ENCODE measurements at regions not wholly inside any gene's neighbourhood (a gene's known extent, or its start where the extent isn't known, plus 50 kb on each side); places are given as distances from the start of the nearest gene placed in this dataset.

DNA sequence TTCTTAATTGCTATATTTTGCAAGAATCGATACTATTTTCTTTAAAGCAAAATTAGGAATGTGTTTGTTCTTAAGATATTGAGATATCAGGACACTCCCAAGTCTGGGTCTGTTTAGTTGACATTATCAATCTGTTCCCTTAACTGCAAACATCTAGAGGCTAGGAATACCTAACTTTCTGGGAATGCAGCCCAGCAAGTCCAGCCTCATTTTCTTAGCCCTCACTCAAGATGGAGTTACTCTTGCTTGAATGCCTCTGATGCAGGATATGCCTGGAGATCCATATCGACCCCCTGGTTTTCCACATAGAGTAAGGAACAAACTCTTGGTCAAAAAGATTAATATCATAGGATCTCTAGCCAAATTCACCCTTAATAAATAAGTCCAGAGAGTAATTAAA is 305.3 kb upstream of the COBL start:
- intact Hi-C loops (cut with DNase I; ENCODE audit: low total_unique reads) = no loop called here

DNA sequence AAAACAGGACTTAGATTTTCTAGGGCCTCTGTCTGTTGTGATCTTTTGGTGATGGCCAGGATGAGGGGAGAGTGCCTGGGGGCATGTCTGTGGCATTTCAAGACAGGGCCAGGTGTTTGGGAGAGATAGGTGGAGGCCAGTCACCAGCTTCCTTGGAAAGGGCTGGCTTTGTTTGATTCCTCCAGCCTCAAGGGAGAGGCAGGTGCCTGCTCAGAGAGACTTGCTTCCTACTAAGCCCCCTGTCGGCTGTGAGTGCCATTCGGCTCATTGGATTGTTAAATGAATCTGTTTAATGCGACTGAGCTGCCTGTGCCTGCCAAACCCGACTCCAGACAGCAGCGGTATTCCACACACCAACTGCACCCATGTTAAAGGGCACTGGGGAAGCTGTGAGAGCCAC is 304.1 kb upstream of the COBL start:
- Histone ChIP-seq H3K4me3 (no peak overlapping the region), H3K27ac (no peak overlapping the region), H3K27me3 (no peaks in the 10 kb centered on the region), H3K4me1 (no peaks in the 10 kb centered on the region), H3K36me3 (no peaks in the 10 kb centered on the region), H3K9me3 (no peaks in the 10 kb centered on the region)
- intact Hi-C loops (cut with DNase I; ENCODE audit: low total_unique reads) (no loop called here), in situ Hi-C loops (cut with MboI; ENCODE audit: low pct_ligation_motif_present in 1 of 4, low pct_unique_long_range_greater_than_20kb in 1 of 4, low sequenced_read_pairs in 3 of 4) (no loop called here)
- no peak for DNase-seq
- no peak for TF ChIP-seq POLR2A (IDR thresholded peaks at IDR 0.05)
- no peak for TF ChIP-seq EP300 (IDR thresholded peaks at IDR 0.05; ENCODE audit: low read depth)
- TF ChIP-seq, protein P1, sequence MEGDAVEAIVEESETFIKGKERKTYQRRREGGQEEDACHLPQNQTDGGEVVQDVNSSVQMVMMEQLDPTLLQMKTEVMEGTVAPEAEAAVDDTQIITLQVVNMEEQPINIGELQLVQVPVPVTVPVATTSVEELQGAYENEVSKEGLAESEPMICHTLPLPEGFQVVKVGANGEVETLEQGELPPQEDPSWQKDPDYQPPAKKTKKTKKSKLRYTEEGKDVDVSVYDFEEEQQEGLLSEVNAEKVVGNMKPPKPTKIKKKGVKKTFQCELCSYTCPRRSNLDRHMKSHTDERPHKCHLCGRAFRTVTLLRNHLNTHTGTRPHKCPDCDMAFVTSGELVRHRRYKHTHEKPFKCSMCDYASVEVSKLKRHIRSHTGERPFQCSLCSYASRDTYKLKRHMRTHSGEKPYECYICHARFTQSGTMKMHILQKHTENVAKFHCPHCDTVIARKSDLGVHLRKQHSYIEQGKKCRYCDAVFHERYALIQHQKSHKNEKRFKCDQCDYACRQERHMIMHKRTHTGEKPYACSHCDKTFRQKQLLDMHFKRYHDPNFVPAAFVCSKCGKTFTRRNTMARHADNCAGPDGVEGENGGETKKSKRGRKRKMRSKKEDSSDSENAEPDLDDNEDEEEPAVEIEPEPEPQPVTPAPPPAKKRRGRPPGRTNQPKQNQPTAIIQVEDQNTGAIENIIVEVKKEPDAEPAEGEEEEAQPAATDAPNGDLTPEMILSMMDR (IDR thresholded peaks at IDR 0.05) = no peak
- TF ChIP-seq POLR2AphosphoS5 (IDR thresholded peaks at IDR 0.05) = no peak
- WGBS, 2 donors (ENCODE audit: low coverage in 1 of 2) = 40 to 68% methylated on average over 3 to 5 of the region's 5 CpGs

More for the DNA sequence above, 305.3 kb upstream of the COBL start:
- 89 to 91% methylated on average over 2 of the region's 2 CpGs for WGBS, 2 donors (ENCODE audit: low coverage in 1 of 2)
- no peak overlapping the region for H3K27ac ChIP-seq
- no peaks in the 10 kb centered on the region for H3K36me3 ChIP-seq
- in situ Hi-C loops (cut with MboI; ENCODE audit: low pct_ligation_motif_present in 1 of 4, low pct_unique_long_range_greater_than_20kb in 1 of 4, low sequenced_read_pairs in 3 of 4) = no loop called here
- no peaks in the 10 kb centered on the region for H3K27me3 ChIP-seq
- H3K4me1 ChIP-seq = no peaks in the 10 kb centered on the region
- no peaks in the 10 kb centered on the region for H3K9me3 ChIP-seq
- DNase-seq = no peak
- TF ChIP-seq POLR2AphosphoS5 (IDR thresholded peaks at IDR 0.05) (no peak), POLR2A (IDR thresholded peaks at IDR 0.05) (no peak), EP300 (IDR thresholded peaks at IDR 0.05; ENCODE audit: low read depth) (no peak)
- TF ChIP-seq, protein P1 (IDR thresholded peaks at IDR 0.05) = no peak
- no peak overlapping the region for H3K4me3 ChIP-seq

DNA sequence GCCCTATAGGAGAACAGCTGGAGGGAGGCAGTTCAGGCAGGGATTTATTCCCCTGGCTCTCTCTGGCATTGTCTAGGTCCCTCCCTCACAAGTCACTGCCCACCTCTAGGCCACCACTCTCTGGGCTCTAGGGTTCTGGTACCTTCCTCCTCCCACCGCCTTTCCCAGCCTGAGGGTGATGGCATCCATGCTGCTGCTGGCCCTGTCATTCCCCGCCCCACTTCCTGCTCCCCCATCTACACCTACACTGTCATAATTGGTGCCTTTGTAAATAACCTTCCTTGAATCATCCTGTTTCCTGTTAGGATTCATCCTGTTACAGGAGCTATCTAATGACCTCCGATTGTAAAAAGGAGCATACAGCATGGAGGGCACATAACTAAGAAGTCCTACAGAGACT is 303.3 kb upstream of the COBL start:
- WGBS, 2 donors (ENCODE audit: low coverage in 1 of 2) = 78 to 80% methylated on average over 3 of the region's 3 CpGs
- H3K27ac ChIP-seq = no peak overlapping the region
- H3K9me3 ChIP-seq = no peaks in the 10 kb centered on the region
- no peak for DNase-seq
- H3K4me3 ChIP-seq = no peak overlapping the region
- H3K4me1 ChIP-seq = no peaks in the 10 kb centered on the region
- TF ChIP-seq, protein P1 (IDR thresholded peaks at IDR 0.05) = no peak
- no peak for TF ChIP-seq EP300 (IDR thresholded peaks at IDR 0.05; ENCODE audit: low read depth)
- no peak for TF ChIP-seq POLR2A (IDR thresholded peaks at IDR 0.05)
- no peak for TF ChIP-seq POLR2AphosphoS5 (IDR thresholded peaks at IDR 0.05)
- no peaks in the 10 kb centered on the region for H3K27me3 ChIP-seq
- intact Hi-C loops (cut with DNase I; ENCODE audit: low total_unique reads) (no loop called here), in situ Hi-C loops (cut with MboI; ENCODE audit: low pct_ligation_motif_present in 1 of 4, low pct_unique_long_range_greater_than_20kb in 1 of 4, low sequenced_read_pairs in 3 of 4) (no loop called here)
- H3K36me3 ChIP-seq = no peaks in the 10 kb centered on the region

DNA sequence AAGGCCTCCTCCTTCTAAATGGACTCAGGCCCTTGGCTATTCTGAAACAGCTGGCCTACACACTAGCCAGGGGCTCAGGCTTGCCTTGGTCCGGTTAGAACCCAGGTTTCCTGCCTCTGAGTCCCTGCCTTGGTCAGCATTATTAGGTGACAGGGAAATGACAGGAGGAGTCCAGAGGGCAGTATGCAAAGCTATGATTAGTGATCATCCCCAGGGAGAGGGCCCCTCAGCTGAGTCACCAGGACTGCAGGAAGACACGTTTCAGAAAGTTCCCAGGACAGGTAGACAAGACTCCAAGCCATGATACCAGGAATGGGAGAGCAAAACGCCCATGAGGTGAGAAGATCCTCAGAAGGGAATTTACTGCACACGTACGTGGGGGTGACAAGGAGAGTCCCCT is 301.1 kb upstream of the COBL start:
- Histone ChIP-seq H3K4me1 (no peaks in the 10 kb centered on the region), H3K27me3 (no peaks in the 10 kb centered on the region), H3K9me3 (no peaks in the 10 kb centered on the region), H3K36me3 (no peaks in the 10 kb centered on the region), H3K4me3 (no peak overlapping the region), H3K27ac (no peak overlapping the region)
- DNase-seq = no peak
- in situ Hi-C loops (cut with MboI; ENCODE audit: low pct_ligation_motif_present in 1 of 4, low pct_unique_long_range_greater_than_20kb in 1 of 4, low sequenced_read_pairs in 3 of 4) = no loop called here
- intact Hi-C loops (cut with DNase I; ENCODE audit: low total_unique reads) = no loop called here
- TF ChIP-seq POLR2A (IDR thresholded peaks at IDR 0.05) (no peak), EP300 (IDR thresholded peaks at IDR 0.05; ENCODE audit: low read depth) (no peak), POLR2AphosphoS5 (IDR thresholded peaks at IDR 0.05) (no peak)
- TF ChIP-seq, protein P1 (IDR thresholded peaks at IDR 0.05) = no peak
- 75% methylated on average over 5 of the region's 5 CpGs; no CpG with 5 or more reads in 1 of the 2 donors for WGBS, 2 donors (ENCODE audit: low coverage in 1 of 2)
